K562 (cell line): ENCODE measurements at regions not wholly inside any gene's neighbourhood (a gene's known extent, or its start where the extent isn't known, plus 50 kb on each side); places are given as distances from the start of the nearest gene placed in this dataset.

Experiments used
- HDAC2 ChIP-seq: fragments of 450-650 bp; IDR thresholded peaks from 2 replicates; pipeline ENCODE4 v1.6.1; 2016; ENCODE audit warnings: mild to moderate bottlenecking
- PREB ChIP-seq: sonication (generic); formaldehyde crosslinking; IDR thresholded peaks from 2 replicates; pipeline ENCODE4 v1.8.1; 2023; ENCODE audit warnings: mild to moderate bottlenecking, missing genetic modification reagents
- RNF219 ChIP-seq: fragments of 250-450 bp; sonication (Bioruptor Pico); IDR thresholded peaks from 2 replicates; pipeline ENCODE4 v1.5.0; 2022; ENCODE audit warnings: mild to moderate bottlenecking
- ZFP36 ChIP-seq: fragments of 150-350 bp; IDR thresholded peaks from 2 replicates; pipeline ENCODE4 v1.6.1; 2018; ENCODE audit warnings: low read length, low read depth; ENCODE audit not compliant: partially characterized antibody
- ZNF239 ChIP-seq: fragments of 250-450 bp; sonication (Bioruptor Pico); IDR thresholded peaks from 2 replicates; pipeline ENCODE4 v1.4.0; 2020; ENCODE audit warnings: mild to moderate bottlenecking

GRCh38 chr22:26967282-26967681, 309.9 kb downstream of the MIAT start:
- no peak for TF ChIP-seq PREB
- no peak for TF ChIP-seq ZFP36
- TF ChIP-seq HDAC2, result no peak
- TF ChIP-seq RNF219 (CRISPR knock-in tag), result no peak
- no peak for TF ChIP-seq ZNF239
